GM19239 (cell line): ENCODE measurements at regions not wholly inside any gene's neighbourhood (a gene's known extent, or its start where the extent isn't known, plus 50 kb on each side); places are given as distances from the start of the nearest gene placed in this dataset.

Experiments used
- DNase-seq: peaks from one replicate; pipeline ENCODE4 v3.0.0; 2011; ENCODE audit warnings: low spot score; ENCODE audit not compliant: insufficient read length
- FAIRE-seq: peaks from 2 replicates; lab custom pipeline; 2011; peaks lifted over from hg19 to GRCh38; lab: Jason Lieb, UNC

GRCh38 chr11:95557376-95557775 lies 232.2 kb downstream of the FAM76B start:
- DNase-seq: no peak
- peak; percentile 79 for FAIRE-seq

- FAIRE-seq (peak; percentile 92), DNase-seq (peak; percentile 7)
Measured at GRCh38 chr11:95556342-95557163, 233.0 kb downstream of the FAM76B start.

- FAIRE-seq (no peak), DNase-seq (no peak)
Measured at GRCh38 chr11:95556011-95556341, 233.6 kb downstream of the FAM76B start.

- FAIRE-seq (no peak), DNase-seq (no peak)
Measured at GRCh38 chr11:95554911-95555310, 234.7 kb downstream of the FAM76B start.

GRCh38 chr11:95549301-95549700 lies 240.3 kb downstream of the FAM76B start:
- FAIRE-seq (no peak), DNase-seq (no peak)

GRCh38 chr11:95548416-95548815 lies 241.2 kb downstream of the FAM76B start:
- no peak for DNase-seq
- FAIRE-seq: no peak

- FAIRE-seq (no peak), DNase-seq (no peak)
Measured at GRCh38 chr11:95547976-95548375, 241.6 kb downstream of the FAM76B start.

GRCh38 chr11:95547186-95547585 lies 242.4 kb downstream of the FAM76B start:
- FAIRE-seq: no peak
- no peak for DNase-seq

GRCh38 chr11:95545116-95545875 lies 244.3 kb downstream of the FAM76B start:
- FAIRE-seq: no peak

GRCh38 chr11:95544095-95544856 lies 245.3 kb downstream of the FAM76B start:
- FAIRE-seq (no peak), DNase-seq (no peak)

More at GRCh38 chr11:95545116-95545875, 244.3 kb downstream of the FAM76B start:
- no peak for DNase-seq

GRCh38 chr11:95542868-95543551 lies 246.6 kb downstream of the FAM76B start:
- DNase-seq: no peak
- FAIRE-seq: no peak

GRCh38 chr11:95541715-95542114 lies 247.9 kb downstream of the FAM76B start:
- DNase-seq: no peak
- FAIRE-seq: no peak

GRCh38 chr11:95536047-95536690 lies 253.4 kb downstream of the FAM76B start:
- FAIRE-seq (no peak), DNase-seq (no peak)

GRCh38 chr11:95534809-95535208 lies 254.8 kb downstream of the FAM76B start:
- no peak for FAIRE-seq

GRCh38 chr11:95534226-95534625 lies 255.4 kb downstream of the FAM76B start:
- FAIRE-seq: no peak
- no peak for DNase-seq

More at GRCh38 chr11:95534809-95535208, 254.8 kb downstream of the FAM76B start:
- DNase-seq: no peak

- FAIRE-seq (no peak), DNase-seq (no peak)
Measured at GRCh38 chr11:95531116-95531515, 258.5 kb downstream of the FAM76B start.

GRCh38 chr11:95524314-95525036 lies 265.1 kb downstream of the FAM76B start:
- no peak for FAIRE-seq
- DNase-seq: no peak

- DNase-seq (no peak), FAIRE-seq (no peak)
Measured at GRCh38 chr11:95522874-95523273, 266.7 kb downstream of the FAM76B start.

GRCh38 chr11:95521862-95522261 lies 267.7 kb downstream of the FAM76B start:
- FAIRE-seq: no peak
- DNase-seq: no peak
